HT-29 (cell line): ENCODE measurements at regions not wholly inside any gene's neighbourhood (a gene's known extent, or its start where the extent isn't known, plus 50 kb on each side); places are given as distances from the start of the nearest gene placed in this dataset.
"Not testable (repeated sequence)": the region's sequence is repeated elsewhere in the genome, so short reads cannot be mapped to it uniquely, and the experiment has no call there.

Experiments used
- DNase-seq: peaks from one replicate; pipeline ENCODE4 v3.0.0-alpha.2; 2015; ENCODE audit warnings: low spot score

GRCh38 chr21:14684071-14684470 is 138.0 kb upstream of the SAMSN1 start:
- DNase-seq: no peak

GRCh38 chr21:14683063-14683462 is 136.9 kb upstream of the SAMSN1 start:
- no peak for DNase-seq

DNA sequence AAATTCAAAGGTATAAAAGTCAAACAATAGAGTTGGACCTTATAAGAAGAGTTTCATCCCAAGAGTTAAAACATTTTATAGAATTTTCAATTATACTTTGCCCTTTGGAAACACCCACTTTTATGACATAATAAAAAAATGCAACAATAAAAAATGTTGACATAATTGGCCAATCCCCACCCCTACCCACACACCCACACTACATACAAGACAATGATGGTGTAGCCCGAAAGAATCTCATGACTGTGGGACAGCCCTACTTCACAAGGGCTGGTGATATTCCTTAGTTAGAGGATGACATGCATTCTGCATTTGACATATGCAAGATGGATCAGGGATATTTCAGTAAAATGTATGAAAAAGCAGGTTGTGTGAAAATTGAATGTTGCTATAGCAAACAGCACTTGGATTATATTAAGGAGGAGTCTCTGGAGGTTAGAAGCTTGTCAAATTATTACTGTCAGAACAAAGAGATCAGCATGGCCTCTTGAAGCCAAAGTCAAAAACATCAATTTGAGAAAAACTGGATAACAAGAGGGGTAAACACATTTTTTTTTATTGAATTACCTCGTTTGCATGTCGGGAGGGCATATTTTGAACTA is 133.0 kb upstream of the SAMSN1 start:
- DNase-seq: no peak

GRCh38 chr21:14677639-14678179 is 131.6 kb upstream of the SAMSN1 start:
- DNase-seq: no peak

DNA sequence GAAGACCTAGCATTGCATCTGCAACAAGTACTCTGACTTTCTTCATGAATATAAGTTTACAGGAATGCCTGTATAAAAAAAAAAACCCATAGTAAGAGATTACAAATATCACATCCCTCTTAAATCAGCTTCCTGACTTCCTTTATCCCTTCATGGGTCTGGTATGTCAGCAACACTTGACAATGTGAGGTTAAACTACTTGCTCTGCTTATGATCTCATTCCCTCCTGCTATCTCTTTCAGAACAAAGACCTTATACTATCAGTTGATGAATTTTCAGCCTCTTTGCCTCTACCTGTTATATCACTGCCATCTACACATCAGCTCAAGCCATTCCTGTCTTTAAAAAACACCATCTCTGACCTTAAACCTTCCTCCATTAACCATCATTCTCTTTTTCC is 130.9 kb upstream of the SAMSN1 start:
- no peak for DNase-seq

DNA sequence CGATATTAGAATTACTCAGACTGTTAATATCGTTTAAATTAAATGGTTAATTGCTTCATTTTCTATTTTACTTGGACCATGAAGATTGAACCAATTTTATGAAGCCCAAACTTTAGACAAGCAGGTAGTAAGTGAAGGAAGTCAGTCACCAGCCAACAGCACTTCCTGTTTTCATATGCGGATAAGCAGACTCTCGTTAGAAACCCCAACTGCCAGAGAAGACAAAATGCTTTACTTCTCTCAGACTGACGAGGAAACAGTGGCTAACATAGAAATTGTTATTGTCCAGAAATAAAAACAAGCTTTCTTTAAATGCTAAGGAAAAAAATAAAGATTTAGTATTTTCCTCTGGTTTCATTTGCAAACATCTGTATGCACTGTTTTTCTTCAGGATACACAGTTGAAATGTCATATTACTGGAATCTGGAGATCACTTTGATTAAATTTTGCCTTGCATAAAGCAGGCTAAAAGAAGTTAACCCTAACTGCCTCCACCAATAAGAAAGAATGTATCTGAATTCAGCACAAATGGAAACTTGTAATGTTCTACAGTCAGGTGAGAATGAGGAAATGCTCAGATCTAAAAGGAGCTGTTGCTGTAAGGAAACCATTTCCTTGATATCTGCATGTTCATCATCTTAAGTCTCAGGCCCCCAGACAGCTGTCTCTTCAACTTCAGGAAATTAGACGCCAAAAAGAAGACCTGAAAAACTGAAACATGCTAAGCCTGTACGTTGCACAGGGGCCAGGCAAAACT is 129.8 kb upstream of the SAMSN1 start:
- DNase-seq: no peak

DNA sequence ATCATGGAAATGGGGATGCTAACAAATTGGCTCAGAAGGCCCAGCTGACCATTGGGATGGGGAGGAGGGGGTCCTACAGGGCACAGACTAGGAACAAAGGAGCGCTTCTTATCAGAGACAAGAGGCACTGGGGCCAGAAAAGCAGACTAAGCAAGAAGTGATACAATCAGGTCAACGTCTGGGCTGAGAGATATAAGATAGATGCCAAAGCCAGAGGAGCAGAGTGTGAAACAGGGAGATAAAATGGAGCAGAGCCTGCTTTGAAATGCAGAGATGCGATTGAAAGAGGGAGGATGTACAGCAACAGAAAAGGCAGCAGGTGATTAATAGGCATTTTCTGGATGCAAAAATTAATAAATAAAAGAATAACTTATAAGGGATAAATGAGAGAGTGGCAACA is 127.5 kb upstream of the SAMSN1 start:
- no peak for DNase-seq

DNA sequence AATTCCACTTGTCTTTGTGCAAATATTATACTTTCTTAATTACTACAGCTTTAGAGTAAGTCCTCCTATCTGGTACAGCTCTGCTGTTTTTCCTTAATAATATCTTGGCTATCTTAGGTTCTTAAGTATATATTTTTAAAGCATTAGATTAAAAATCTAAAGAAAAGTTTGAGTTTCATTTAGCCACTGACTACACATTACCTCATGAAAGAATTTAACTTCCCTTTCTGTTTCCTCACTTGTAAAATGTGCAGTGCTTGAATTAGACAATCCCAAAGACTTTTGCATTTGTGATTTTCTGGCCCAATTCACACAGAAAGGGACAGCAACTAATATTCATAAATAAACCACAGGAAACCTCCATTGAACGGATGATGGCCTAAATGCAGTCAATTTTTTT is 126.4 kb upstream of the SAMSN1 start:
- DNase-seq: no peak

- DNase-seq: no peak
Measured at GRCh38 chr21:14670409-14670808, 124.3 kb upstream of the SAMSN1 start.

DNA sequence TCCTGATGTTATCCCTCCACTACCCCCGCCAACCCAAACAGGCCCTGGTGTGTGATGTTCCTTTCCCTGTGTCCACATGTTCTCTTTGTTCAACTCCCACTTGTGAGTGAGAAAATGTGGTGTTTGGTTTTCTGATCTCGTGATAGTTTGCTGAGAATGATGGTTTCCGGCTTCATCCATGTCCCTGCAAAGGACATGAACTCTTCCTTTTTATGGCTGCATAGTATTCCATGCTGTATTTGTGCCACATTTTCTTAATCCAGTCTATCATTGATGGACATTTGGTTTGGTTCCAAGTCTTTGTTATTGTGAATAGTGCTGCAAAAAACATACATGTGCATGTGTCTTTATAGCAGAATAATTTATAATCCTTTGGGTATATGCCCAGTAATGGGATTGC is 123.0 kb upstream of the SAMSN1 start:
- not testable (repeated sequence) for DNase-seq

- no peak for DNase-seq
Measured at GRCh38 chr21:14657241-14658008, 111.3 kb upstream of the SAMSN1 start.

DNA sequence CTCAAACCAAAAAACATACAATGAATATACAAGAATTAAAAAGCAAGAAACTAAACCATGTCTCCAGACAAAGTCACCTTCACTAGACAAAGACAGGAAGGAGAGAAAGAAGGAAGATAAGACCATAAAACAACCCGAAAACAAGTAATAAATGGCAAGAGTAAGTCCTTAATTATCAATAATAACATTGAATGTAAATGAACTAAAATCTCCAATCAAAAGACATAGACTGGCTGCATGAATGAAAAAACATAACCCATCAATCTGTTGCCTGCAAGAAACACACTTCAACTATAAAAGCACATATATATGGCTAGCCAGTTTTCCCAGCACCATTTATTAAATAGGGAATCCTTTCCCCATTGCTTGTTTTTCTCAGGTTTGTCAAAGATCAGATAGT is 100.8 kb upstream of the SAMSN1 start:
- no peak for DNase-seq

GRCh38 chr21:14645702-14646101 is 99.6 kb upstream of the SAMSN1 start:
- no peak for DNase-seq

GRCh38 chr21:14632359-14632758 is 86.2 kb upstream of the SAMSN1 start:
- no peak for DNase-seq

- no peak for DNase-seq
Measured at GRCh38 chr21:14630556-14631069, 84.5 kb upstream of the SAMSN1 start.

DNA sequence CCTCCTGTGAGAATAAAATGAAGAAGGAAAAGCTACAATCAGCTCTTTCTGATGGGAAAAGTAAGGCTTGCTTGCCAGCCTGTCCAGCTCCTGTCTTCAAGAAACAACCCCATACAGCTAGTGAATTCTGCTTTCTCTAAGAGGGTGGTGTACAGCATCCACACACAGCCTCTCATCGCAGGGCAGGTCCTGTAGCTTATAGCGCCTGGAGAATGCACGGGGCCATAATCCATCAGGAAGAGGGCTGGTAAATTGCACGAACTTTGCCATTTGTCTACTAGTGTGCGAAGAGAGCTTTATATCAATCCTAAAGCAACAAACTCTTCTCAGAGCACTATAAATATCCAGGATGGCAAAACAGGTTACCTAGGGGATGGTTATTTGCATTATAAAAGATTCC is 83.3 kb upstream of the SAMSN1 start:
- DNase-seq: no peak

DNA sequence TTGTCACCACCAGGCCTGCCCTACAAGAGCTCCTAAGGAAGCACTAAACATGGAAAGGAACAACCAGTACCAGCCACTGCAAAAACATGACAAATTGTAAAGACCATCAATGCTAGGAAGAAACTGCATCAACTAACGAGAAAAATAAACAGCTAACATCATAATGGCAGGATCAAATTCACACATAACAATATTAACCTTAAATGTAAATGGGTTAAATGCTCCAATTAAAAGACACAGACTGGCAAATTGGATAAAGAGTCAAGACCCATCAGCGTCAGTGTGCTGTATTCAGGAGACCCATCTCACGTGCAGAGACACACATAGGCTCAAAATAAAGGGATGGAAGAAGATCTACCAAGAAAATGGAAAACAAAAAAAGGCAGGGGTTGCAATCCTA is 77.0 kb upstream of the SAMSN1 start:
- not testable (repeated sequence) for DNase-seq

- no peak for DNase-seq
Measured at GRCh38 chr21:14620152-14620551, 74.0 kb upstream of the SAMSN1 start.

GRCh38 chr21:14617871-14618270 is 71.8 kb upstream of the SAMSN1 start:
- no peak for DNase-seq

DNA sequence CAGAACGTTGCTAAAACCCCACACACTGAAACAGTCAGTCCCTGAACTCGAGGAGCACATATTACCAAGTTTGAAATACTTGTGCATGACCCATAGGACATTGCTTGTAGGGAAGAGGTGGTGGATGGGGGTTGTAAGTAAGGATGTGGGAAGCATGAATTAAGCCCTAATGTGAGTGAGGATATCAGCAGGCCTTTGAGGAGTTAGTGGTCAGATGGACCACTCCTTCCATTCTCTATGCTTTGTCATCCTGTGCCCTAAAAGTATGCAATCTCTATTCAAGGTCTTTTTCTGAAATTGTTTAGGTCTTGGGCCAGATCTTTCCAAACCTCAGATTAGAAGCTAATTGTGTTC is 70.9 kb upstream of the SAMSN1 start:
- DNase-seq: no peak

- DNase-seq: no peak
Measured at GRCh38 chr21:14616380-14617039, 70.4 kb upstream of the SAMSN1 start.
